OCI-LY7 (cell line): ENCODE measurements at regions not wholly inside any gene's neighbourhood (a gene's known extent, or its start where the extent isn't known, plus 50 kb on each side); places are given as distances from the start of the nearest gene placed in this dataset.

ENCODE experiments used
- CTCF ChIP-seq: fragments of 200-600 bp; sonication (generic); conservative IDR thresholded peaks from 2 replicates; pipeline ENCODE4 v1.5.1; 2014; ENCODE audit warnings: mild to moderate bottlenecking, antibody characterized with exemption, low read length, moderate library complexity, mixed read lengths
- EZH2phosphoT487 ChIP-seq: fragments of 200-600 bp; sonication (generic); IDR thresholded peaks from 2 replicates; pipeline ENCODE4 v1.6.1; 2018; ENCODE audit warnings: low read depth, borderline replicate concordance, mild to moderate bottlenecking, mixed run types, antibody characterized with exemption, low read length, moderate library complexity, mixed read lengths

- no peak for TF ChIP-seq CTCF
- TF ChIP-seq EZH2phosphoT487, result no peak
Measured at GRCh38 chr2:145909766-145910165, 1389.8 kb upstream of the ZEB2 start.
